Activated B cell treated with CpG ODN at 0.5 μM for 24 hours (primary cell): ENCODE measurements at regions not wholly inside any gene's neighbourhood (a gene's known extent, or its start where the extent isn't known, plus 50 kb on each side); places are given as distances from the start of the nearest gene placed in this dataset.

Source experiments
- ATAC-seq: fragments of 200-7000 bp; cut with Tn5 transposase; one replicate; pipeline ENCODE4 v1.10.0; 2021; ENCODE audit warnings: low read depth, mild to moderate bottlenecking, moderate library complexity
- CTCF ChIA-PET: fragments of 350-600 bp; sonication (Branson Sonifier 250); formaldehyde crosslinking; loops from one replicate; lab custom pipeline; 2021; ENCODE audit warnings: antibody characterized with exemption; lab: Charles Lee
- POLR2A ChIA-PET: fragments of 350-600 bp; sonication (Branson Sonifier 250); formaldehyde crosslinking; loops from one replicate; lab custom pipeline; 2021; ENCODE audit warnings: antibody characterized with exemption; lab: Charles Lee
- DNase-seq: peaks from one replicate; pipeline ENCODE4 v3.0.0; 2022
- H3K27ac Mint-ChIP-seq: one replicate; pipeline ENCODE4 v1.8.0; 2020; ENCODE audit warnings: mixed read lengths
- H3K27me3 Mint-ChIP-seq: one replicate; pipeline ENCODE4 v1.8.0; 2021; ENCODE audit warnings: mixed read lengths
- H3K36me3 Mint-ChIP-seq: one replicate; pipeline ENCODE4 v1.8.0; 2021; ENCODE audit warnings: low read depth, mixed read lengths
- H3K4me1 Mint-ChIP-seq: one replicate; pipeline ENCODE4 v1.8.0; 2021; ENCODE audit warnings: mixed read lengths
- H3K4me3 Mint-ChIP-seq: one replicate; pipeline ENCODE4 v1.8.0; 2020; ENCODE audit warnings: mild to moderate bottlenecking, mixed read lengths
- H3K9me3 Mint-ChIP-seq: one replicate; pipeline ENCODE4 v1.8.0; 2020; ENCODE audit warnings: mixed read lengths
- intact Hi-C: fragments of 100-400 bp; cut with micrococcal nuclease; formaldehyde crosslinking; loops from one replicate; pipeline ENCODE4 v1.15.1; 2024
- TF ChIP-seq, protein P1 (sequence below): fragments of 200-600 bp; IDR thresholded peaks from one replicate; pipeline ENCODE4 v1.8.0; 2022; ENCODE audit warnings: antibody characterized with exemption, mild to moderate bottlenecking

DNA sequence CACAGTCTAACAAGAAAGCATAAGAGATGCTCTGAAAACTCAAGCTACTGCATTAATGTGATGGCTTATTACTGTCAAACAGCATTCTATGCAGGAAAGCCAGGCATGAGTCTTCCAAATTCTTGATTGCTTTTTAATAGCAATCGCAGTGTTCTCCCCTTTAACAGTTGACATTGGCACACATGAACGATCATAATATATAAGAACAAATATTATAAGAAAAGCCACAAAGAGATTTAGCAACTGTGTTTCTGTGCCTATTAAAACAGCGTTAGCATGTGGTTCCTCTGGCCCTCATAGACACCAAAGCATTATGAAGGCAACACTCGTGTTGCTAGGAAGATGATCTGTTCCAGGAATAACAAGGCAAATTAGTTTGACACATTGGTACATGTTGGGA lies 245.0 kb downstream of the ACKR3 start:
- Mint-ChIP-seq H3K27ac (no peak overlapping the region), H3K4me3 (no peak overlapping the region), H3K36me3 (no peaks in the 10 kb centered on the region), H3K27me3 (no peaks in the 10 kb centered on the region), H3K9me3 (peaks cover 10% of the 10 kb centered on the region), H3K4me1 (no peaks in the 10 kb centered on the region)
- TF ChIP-seq, protein P1, sequence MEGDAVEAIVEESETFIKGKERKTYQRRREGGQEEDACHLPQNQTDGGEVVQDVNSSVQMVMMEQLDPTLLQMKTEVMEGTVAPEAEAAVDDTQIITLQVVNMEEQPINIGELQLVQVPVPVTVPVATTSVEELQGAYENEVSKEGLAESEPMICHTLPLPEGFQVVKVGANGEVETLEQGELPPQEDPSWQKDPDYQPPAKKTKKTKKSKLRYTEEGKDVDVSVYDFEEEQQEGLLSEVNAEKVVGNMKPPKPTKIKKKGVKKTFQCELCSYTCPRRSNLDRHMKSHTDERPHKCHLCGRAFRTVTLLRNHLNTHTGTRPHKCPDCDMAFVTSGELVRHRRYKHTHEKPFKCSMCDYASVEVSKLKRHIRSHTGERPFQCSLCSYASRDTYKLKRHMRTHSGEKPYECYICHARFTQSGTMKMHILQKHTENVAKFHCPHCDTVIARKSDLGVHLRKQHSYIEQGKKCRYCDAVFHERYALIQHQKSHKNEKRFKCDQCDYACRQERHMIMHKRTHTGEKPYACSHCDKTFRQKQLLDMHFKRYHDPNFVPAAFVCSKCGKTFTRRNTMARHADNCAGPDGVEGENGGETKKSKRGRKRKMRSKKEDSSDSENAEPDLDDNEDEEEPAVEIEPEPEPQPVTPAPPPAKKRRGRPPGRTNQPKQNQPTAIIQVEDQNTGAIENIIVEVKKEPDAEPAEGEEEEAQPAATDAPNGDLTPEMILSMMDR: no peak
- CTCF ChIA-PET: no interaction called here
- no peak for DNase-seq
- ATAC-seq: no peak
- POLR2A ChIA-PET: no interaction called here
- intact Hi-C loops: no loop called here

DNA sequence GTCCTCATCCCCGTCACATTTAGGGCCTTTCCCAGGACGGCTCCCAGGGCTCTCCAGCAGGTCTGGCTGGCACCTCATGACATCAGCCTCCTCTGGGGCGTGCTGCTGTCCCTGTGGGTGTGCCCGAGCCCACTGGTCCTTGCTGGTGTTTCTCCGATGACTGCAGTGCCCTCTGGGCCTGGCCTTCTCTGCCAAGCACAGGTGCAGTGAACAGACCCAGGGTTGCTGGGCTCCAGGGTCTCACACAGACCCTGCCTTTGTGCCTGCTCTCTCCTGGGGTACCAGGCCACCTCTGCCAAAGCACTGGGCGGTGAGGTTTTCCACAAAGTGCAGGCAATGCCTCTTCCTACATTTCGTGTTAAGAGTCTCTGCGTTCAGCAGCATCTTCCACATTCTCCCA lies 246.1 kb downstream of the ACKR3 start:
- intact Hi-C loops: no loop called here
- CTCF ChIA-PET: no interaction called here
- H3K27me3 Mint-ChIP-seq: no peaks in the 10 kb centered on the region
- DNase-seq: no peak
- POLR2A ChIA-PET: no interaction called here
- H3K4me1 Mint-ChIP-seq: no peaks in the 10 kb centered on the region
- no peak overlapping the region for H3K4me3 Mint-ChIP-seq
- H3K36me3 Mint-ChIP-seq: no peaks in the 10 kb centered on the region
- no peak for ATAC-seq
- TF ChIP-seq, protein P1: no peak
- H3K27ac Mint-ChIP-seq: no peak overlapping the region
- H3K9me3 Mint-ChIP-seq: peaks cover 4% of the 10 kb centered on the region

DNA sequence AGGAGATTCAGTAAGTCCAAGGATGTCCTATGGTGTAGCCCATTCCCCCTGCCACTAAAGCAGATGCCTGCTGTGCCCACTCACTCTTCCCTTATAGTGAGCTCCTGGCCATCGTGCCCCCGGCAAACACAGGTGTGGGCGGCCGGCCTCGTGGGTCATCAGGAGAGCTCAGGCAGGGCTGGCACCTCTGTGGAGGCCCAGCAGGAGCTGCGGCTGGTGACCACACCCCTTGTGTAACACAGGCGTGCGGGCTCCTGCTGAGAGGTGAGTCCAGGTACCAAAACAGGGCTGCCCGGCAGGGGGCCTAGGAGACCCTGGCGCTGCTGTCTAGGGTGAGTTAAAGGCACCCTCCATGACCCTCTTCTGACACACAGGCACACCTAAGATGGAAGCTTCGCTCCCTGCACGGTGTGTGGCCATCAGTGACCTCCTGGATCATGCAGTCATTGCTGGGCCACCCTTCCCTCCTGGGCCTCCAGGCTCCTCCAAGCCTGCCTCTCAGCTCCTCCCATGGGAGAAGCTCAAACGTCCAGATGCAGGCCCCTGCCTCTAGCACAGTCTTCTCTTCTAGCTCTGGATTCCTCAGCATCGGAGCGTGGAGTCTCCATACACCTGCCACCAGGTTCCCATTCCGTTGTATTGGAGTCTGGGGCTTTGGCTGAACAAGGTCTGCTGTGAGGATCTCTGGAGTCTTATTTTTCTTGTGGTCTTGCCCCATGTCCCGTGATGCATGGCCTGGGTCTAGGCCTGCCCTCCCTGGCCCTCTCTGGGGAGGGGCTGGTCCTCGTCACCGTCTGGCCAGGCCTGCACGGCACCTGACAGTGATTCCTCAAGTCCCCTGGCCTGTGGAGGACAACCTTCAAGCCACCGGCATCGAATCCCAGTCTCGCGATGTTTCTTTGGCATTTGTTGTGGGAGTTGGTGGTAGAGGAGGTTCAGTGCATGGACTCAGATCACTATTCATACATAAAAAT lies 246.9 kb downstream of the ACKR3 start:
- ATAC-seq (no peak), DNase-seq (no peak)
- H3K9me3 Mint-ChIP-seq: peaks cover 2% of the 10 kb centered on the region
- CTCF ChIA-PET: no interaction called here
- TF ChIP-seq, protein P1: no peak
- POLR2A ChIA-PET: no interaction called here
- no peak overlapping the region for H3K27ac Mint-ChIP-seq
- no peaks in the 10 kb centered on the region for H3K36me3 Mint-ChIP-seq
- H3K4me3 Mint-ChIP-seq: no peak overlapping the region
- intact Hi-C loops: no loop called here
- H3K27me3 Mint-ChIP-seq: no peaks in the 10 kb centered on the region
- H3K4me1 Mint-ChIP-seq: no peaks in the 10 kb centered on the region

DNA sequence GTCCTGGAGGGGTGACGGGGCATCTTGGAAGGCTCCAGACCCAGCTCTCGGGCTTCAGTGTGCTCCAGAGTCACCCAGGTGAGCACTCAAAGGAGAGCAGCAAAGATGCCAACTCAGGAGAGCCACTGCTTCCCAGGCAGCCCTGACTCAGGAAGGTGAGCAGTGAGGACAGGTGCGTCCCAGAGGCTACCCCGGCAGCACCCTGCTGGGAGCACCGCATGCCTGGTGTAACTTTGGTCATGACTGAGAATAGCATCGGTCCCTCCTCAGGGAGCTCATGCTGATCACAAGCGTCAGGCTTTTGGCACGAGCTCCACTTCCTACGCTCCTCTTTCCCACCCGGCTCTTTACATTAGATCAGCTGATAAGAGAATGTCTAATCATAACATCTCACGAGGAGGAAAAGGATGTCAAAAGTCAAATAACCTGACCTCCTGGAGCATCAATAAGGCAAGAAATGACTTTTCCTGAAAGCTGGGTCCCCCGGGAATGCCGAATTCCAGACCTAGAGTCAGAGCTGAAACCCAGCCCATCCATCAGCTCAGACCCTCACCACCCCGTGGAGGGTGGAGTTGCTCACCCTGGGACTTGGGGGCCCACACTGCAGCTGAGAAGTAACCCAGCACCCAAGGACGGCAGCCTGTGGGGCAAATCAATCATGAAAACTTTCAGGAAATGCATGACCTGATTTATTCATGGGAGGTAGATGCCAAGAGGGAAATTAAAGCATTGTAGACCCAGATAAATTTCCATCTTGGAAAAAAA lies 248.8 kb downstream of the ACKR3 start:
- ChIA-PET POLR2A (no interaction called here), CTCF (no interaction called here)
- no peak overlapping the region for H3K27ac Mint-ChIP-seq
- H3K27me3 Mint-ChIP-seq: no peaks in the 10 kb centered on the region
- TF ChIP-seq, protein P1: no peak
- H3K4me3 Mint-ChIP-seq: no peak overlapping the region
- no peaks in the 10 kb centered on the region for H3K4me1 Mint-ChIP-seq
- peaks cover 3% of the 10 kb centered on the region for H3K9me3 Mint-ChIP-seq
- intact Hi-C loops: no loop called here
- ATAC-seq (no peak), DNase-seq (no peak)
- no peaks in the 10 kb centered on the region for H3K36me3 Mint-ChIP-seq
